Ovary (tissue), 7 donors: ENCODE measurements at regions not wholly inside any gene's neighbourhood (a gene's known extent, or its start where the extent isn't known, plus 50 kb on each side); places are given as distances from the start of the nearest gene placed in this dataset.

ENCODE experiments used
- DNase-seq, 5 donors: peaks; one replicate each; pipeline ENCODE4 v3.0.0-alpha.2; 2019 to 2020
- H3K27ac ChIP-seq, 2 donors: fragments of 200-600 bp; one replicate each; pipeline versions ENCODE4 v1.5.1 to v1.8.0; 2019 to 2022
- H3K27me3 ChIP-seq: fragments of 200-600 bp; one replicate; pipeline ENCODE4 v1.8.0; 2022
- H3K36me3 ChIP-seq: fragments of 200-600 bp; sonication (generic); one replicate; pipeline ENCODE4 v1.5.1; 2019
- H3K4me1 ChIP-seq: one replicate; pipeline ENCODE4 v1.8.1; 2013; ENCODE audit warnings: mild to moderate bottlenecking, moderate library complexity; ENCODE audit not compliant: insufficient read depth
- H3K4me3 ChIP-seq: fragments of 200-600 bp; sonication (generic); one replicate; pipeline ENCODE4 v1.5.1; 2017
- H3K9me3 ChIP-seq, 2 donors: fragments of 200-600 bp in 1 of 2; sonication (generic) in 1 of 2; one replicate each; pipeline versions ENCODE4 v1.5.1 to v1.8.1; 2013 to 2019; ENCODE audit warnings: mild to moderate bottlenecking in 1 of 2, moderate library complexity in 1 of 2
- CTCF ChIP-seq, 3 donors: fragments of 450-650 bp in 2 of 3; fragments of 200-600 bp in 1 of 3; IDR thresholded peaks; one replicate each; pipeline versions ENCODE4 v1.5.1 to v1.8.0; 2016 to 2022; ENCODE audit warnings: antibody characterized with exemption in 3 of 3, mild to moderate bottlenecking in 1 of 3
- EP300 ChIP-seq: sonication (generic); formaldehyde crosslinking; IDR thresholded peaks from one replicate; pipeline ENCODE4 v1.6.1; 2017; ENCODE audit warnings: antibody characterized with exemption
- POLR2A ChIP-seq: fragments of 450-650 bp; IDR thresholded peaks from one replicate; pipeline ENCODE4 v1.6.1; 2017; ENCODE audit warnings: antibody characterized with exemption, mild to moderate bottlenecking, moderate library complexity
- WGBS, 3 donors: extraction: QIAGEN DNeasy Blood & Tissue Kit in 1 of 3; methylation state at CpG; one replicate each; pipeline versions ENCODE4 v1.1.5 to v1.1.7; 2013 to 2017; 5-methylcytosine and 5-hydroxymethylcytosine counted together
- intact Hi-C, 4 donors: fragments of 100-400 bp; cut with DNase I; formaldehyde crosslinking; loops; one replicate each; pipeline versions ENCODE4 v1.11.0 to v1.15.1; 2022 to 2023
- donor health status: DM: no; HTN: no; CAD: no; lungs with moderate emphysema.
- donor health status: DM: no; HTN: no; CAD: no.
- donor health status: Bipolar disorder and iron deficiency.
- donor health status: DM: no; HTN: no; CAD: no.
- donor health status: DM: yes; HTN: yes; CAD: no.

GRCh38 chr20:52482044-52482443 is 290.5 kb upstream of the ZFP64 start:
- no peaks in the 10 kb centered on the region for H3K27me3 ChIP-seq

GRCh38 chr20:52481443-52481842 is 289.9 kb upstream of the ZFP64 start:
- no peaks in the 10 kb centered on the region for H3K27me3 ChIP-seq
- 29 to 32% (median 31%) methylated on average over 3 of the region's 3 CpGs for WGBS, 3 donors
- H3K4me3 ChIP-seq = no peak overlapping the region
- intact Hi-C loops = no loop called here
- H3K9me3 ChIP-seq = no peaks in the 10 kb centered on the region
- TF ChIP-seq CTCF (IDR thresholded peaks at IDR 0.05) (no peak), POLR2A (no peak), EP300 (no peak)
- H3K36me3 ChIP-seq = no peaks in the 10 kb centered on the region
- H3K27ac ChIP-seq = no peak overlapping the region
- H3K4me1 ChIP-seq = no peaks in the 10 kb centered on the region
- no peak for DNase-seq

More at GRCh38 chr20:52482044-52482443, 290.5 kb upstream of the ZFP64 start:
- H3K4me3 ChIP-seq = no peak overlapping the region
- H3K36me3 ChIP-seq = no peaks in the 10 kb centered on the region
- no peaks in the 10 kb centered on the region for H3K9me3 ChIP-seq
- intact Hi-C loops = no loop called here
- H3K4me1 ChIP-seq = no peaks in the 10 kb centered on the region
- H3K27ac ChIP-seq = no peak overlapping the region
- TF ChIP-seq EP300 = no peak
- TF ChIP-seq CTCF (IDR thresholded peaks at IDR 0.05) = no peak
- WGBS, 3 donors = 77 to 87% (median 85%) methylated on average over 5 of the region's 5 CpGs
- no peak for DNase-seq

- TF ChIP-seq EP300 = no peak
- no peak for TF ChIP-seq POLR2A
- TF ChIP-seq CTCF (IDR thresholded peaks at IDR 0.05) = no peak
- 59 to 68% (median 60%) methylated on average over 9 of the region's 9 CpGs for WGBS, 3 donors
These were observed 284.6 kb upstream of the ZFP64 start for GRCh38 chr20:52476074-52476750.

GRCh38 chr20:52473186-52473585 is 281.6 kb upstream of the ZFP64 start:
- 63 to 71% (median 68%) methylated on average over 3 of the region's 3 CpGs for WGBS, 3 donors
- no peaks in the 10 kb centered on the region for H3K36me3 ChIP-seq
- TF ChIP-seq POLR2A (no peak), EP300 (no peak), CTCF (IDR thresholded peaks at IDR 0.05) (no peak)
- intact Hi-C loops = no loop called here
- no peaks in the 10 kb centered on the region for H3K9me3 ChIP-seq
- no peak overlapping the region for H3K4me3 ChIP-seq
- no peaks in the 10 kb centered on the region for H3K4me1 ChIP-seq
- no peak for DNase-seq
- no peaks in the 10 kb centered on the region for H3K27me3 ChIP-seq
- H3K27ac ChIP-seq = no peak overlapping the region

More at GRCh38 chr20:52476074-52476750, 284.6 kb upstream of the ZFP64 start:
- no peaks in the 10 kb centered on the region for H3K27me3 ChIP-seq
- no peak overlapping the region for H3K4me3 ChIP-seq
- no peaks in the 10 kb centered on the region for H3K36me3 ChIP-seq
- H3K4me1 ChIP-seq = no peaks in the 10 kb centered on the region
- DNase-seq = no peak
- H3K9me3 ChIP-seq = no peaks in the 10 kb centered on the region
- H3K27ac ChIP-seq = no peak overlapping the region
- intact Hi-C loops = no loop called here
